ENCODE measurements at regions not wholly inside any gene's neighbourhood (a gene's known extent, or its start where the extent isn't known, plus 50 kb on each side); places are given as distances from the start of the nearest gene placed in this dataset.

- TF ChIP-seq CTCF (IDR thresholded peaks at IDR 0.05) = no peak
- TF ChIP-seq POLR2A (IDR thresholded peaks at IDR 0.05) = no peak
Measured at GRCh38 chr10:27330074-27330473, 89.5 kb upstream of the ACBD5 start.
